Epithelial cell of esophagus (primary cell): ENCODE measurements at regions not wholly inside any gene's neighbourhood (a gene's known extent, or its start where the extent isn't known, plus 50 kb on each side); places are given as distances from the start of the nearest gene placed in this dataset.
A peak's percentile ranks its signal among the peaks of the same experiment; 100 is the strongest.

Experiments used
- DNase-seq: peaks from one replicate; pipeline ENCODE4 v3.0.0; 2010; ENCODE audit warnings: low read depth
- H3K4me3 ChIP-seq: 2 replicates; pipeline ENCODE4 v1.5.1; 2011; ENCODE audit warnings: mild to moderate bottlenecking, low read length, control low read depth
- TF ChIP-seq, protein P1 (sequence below): IDR thresholded peaks from 2 replicates; pipeline ENCODE4 v1.5.1; 2011; ENCODE audit warnings: low read depth, mild to moderate bottlenecking, low read length, control low read depth, inconsistent platforms; ENCODE audit not compliant: insufficient read depth; ENCODE audit errors: missing control alignments

DNA sequence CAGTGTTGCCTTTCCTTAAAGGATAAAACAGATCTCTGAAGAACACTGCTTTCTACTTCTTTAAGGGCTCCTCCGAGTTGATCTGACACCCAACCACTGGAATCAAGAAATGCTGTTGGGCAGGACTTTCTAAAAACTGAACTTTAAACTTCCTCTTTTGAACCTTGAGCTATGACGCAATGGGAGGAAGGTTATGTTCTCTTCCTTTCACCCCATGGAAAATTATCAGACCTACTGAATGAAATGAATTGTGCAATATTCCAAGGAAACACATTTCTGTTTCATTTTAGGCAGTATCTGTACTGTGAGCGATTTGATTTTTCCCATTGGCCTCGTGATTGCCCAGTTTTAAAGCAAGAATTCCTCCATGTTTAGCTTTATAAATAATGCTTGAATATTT, 206.0 kb upstream of the PRR16 start:
- TF ChIP-seq, protein P1, sequence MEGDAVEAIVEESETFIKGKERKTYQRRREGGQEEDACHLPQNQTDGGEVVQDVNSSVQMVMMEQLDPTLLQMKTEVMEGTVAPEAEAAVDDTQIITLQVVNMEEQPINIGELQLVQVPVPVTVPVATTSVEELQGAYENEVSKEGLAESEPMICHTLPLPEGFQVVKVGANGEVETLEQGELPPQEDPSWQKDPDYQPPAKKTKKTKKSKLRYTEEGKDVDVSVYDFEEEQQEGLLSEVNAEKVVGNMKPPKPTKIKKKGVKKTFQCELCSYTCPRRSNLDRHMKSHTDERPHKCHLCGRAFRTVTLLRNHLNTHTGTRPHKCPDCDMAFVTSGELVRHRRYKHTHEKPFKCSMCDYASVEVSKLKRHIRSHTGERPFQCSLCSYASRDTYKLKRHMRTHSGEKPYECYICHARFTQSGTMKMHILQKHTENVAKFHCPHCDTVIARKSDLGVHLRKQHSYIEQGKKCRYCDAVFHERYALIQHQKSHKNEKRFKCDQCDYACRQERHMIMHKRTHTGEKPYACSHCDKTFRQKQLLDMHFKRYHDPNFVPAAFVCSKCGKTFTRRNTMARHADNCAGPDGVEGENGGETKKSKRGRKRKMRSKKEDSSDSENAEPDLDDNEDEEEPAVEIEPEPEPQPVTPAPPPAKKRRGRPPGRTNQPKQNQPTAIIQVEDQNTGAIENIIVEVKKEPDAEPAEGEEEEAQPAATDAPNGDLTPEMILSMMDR, result no peak
- no peak overlapping the region for H3K4me3 ChIP-seq
- no peak for DNase-seq

DNA sequence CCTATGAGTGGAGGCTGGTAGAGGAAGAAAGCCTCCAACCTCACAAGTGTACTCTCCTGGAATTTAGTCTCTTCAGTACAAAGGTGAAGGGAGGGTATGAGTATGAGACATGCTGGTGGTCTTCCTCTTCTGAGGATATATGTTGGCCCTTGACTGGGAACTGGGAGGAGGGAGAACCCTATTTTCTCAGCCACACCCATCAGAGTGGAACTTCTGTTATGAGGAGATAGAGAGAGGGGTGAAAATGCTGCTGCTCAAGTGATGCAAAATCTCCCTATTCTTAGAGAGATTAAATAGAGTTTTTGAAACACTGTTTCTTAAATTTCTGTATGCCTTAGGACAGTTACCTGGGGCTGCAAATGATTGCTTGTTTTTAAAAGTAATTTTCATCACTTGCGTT, 203.4 kb upstream of the PRR16 start:
- TF ChIP-seq, protein P1, result no peak
- H3K4me3 ChIP-seq, result no peak overlapping the region
- no peak for DNase-seq

DNA sequence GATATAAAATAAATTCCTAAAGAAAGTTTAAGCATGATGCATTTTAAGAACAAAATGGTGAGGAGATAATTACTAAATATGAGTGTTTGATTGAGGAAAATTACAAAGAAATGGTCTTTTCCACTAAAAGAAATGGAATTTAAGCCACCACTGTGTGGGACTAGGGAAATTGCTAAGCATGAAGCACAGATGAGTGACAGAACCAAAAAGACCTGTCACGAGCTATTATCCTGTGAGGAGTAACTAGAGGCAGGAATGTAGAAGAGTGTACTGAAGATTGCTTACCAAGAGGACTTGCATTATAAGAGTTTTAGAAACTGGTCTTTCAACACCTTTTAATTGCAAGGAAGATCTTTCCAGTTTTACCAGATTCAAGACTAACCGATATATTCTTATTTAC, 193.6 kb upstream of the PRR16 start:
- TF ChIP-seq, protein P1, result no peak
- DNase-seq, result no peak
- no peak overlapping the region for H3K4me3 ChIP-seq

DNA sequence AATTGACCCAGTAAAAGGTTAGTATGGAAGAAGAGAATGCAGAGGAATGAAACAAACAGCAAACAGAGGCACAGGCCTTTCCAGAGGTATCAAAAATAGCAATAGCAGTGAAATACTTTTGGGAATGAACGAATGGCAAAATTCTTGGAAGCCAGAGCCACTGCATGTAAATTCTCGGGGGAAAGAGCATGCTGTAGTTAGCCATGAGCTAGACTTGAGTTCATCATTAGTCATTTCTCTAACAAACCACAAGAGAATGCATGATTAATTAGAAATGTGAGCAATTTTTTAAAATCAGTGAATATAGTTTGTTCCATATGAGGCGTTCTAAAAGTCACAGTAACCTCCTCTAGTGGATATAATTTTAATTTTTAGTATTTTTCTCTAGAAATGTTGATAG, 170.3 kb upstream of the PRR16 start:
- H3K4me3 ChIP-seq, result no peak overlapping the region
- DNase-seq, result peak; percentile 81
- TF ChIP-seq, protein P1, result no peak

DNA sequence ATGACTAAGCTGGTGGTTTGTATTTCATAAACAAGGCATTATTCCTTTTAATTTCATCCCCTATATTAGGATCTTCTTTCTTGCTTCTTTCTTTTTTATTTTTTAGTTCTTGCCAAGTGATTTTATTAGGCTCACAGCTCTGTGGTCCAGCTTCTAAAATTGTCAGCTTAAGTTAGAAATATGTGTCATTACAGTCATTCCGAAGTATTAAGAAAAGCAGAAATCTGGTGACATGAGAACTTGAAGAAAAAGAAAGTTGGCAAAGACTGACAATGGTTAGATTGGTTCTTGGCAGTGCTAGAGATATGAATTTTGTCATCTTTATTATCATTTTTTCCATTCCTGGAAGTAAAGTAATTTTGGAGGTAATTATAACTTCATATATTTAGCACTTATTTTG, 166.5 kb upstream of the PRR16 start:
- no peak for DNase-seq
- no peak overlapping the region for H3K4me3 ChIP-seq
- TF ChIP-seq, protein P1, result no peak

DNA sequence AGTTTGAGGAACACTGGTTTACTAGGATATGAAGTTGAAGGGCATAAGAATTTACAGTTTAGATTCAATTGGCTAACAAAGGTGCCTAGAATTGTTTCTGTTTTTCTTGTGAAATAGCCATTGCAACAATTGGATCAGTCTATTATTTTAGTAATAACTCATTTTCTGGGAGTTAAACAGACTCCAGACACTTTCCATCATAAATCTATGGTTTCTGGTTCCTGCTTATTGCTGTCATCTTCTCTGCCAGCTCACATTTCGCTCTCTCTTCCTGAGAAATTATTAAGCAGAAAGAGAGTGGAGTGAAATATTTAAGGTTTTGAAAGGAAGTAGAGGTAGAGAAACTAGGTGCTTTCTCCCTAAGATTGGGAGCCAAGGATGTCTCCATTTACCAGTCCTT, 165.1 kb upstream of the PRR16 start:
- TF ChIP-seq, protein P1, result no peak
- no peak overlapping the region for H3K4me3 ChIP-seq
- DNase-seq, result no peak

DNA sequence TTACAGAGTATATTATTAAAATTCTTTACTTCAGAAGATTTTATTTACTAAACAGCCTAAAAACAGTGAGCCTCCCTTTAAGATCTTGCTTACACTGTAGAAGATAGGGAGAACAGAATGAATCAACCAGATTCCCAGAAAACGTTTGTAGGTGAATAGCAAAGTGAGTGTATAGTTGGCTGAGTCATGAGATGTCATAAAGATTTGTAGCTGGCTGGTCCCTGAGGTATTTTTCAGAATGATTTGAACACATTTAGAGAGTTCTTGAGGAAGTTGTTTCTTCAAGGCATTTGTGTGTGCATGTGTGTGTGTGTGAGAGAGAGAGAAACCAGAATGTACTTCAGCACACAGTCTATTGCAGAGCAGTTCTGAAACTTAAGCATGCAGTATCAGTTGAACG, 159.4 kb upstream of the PRR16 start:
- no peak overlapping the region for H3K4me3 ChIP-seq
- TF ChIP-seq, protein P1, result no peak
- DNase-seq, result peak; percentile 81
